Testis (tissue), 2 donors: ENCODE measurements at regions not wholly inside any gene's neighbourhood (a gene's known extent, or its start where the extent isn't known, plus 50 kb on each side); places are given as distances from the start of the nearest gene placed in this dataset.

Experiments used
- CTCF ChIP-seq, 3 experiments: fragments of 450-650 bp in 2 of 3; fragments of 200-600 bp in 1 of 3; sonication (generic) in 1 of 3; IDR thresholded peaks; one replicate each; pipeline ENCODE4 v1.5.1; 2016 to 2019; ENCODE audit warnings: antibody characterized with exemption in 3 of 3, mild to moderate bottlenecking in 2 of 3, moderate library complexity in 1 of 3
- POLR2A ChIP-seq: fragments of 450-650 bp; IDR thresholded peaks from one replicate; pipeline ENCODE4 v1.6.1; 2017; ENCODE audit warnings: antibody characterized with exemption, mild to moderate bottlenecking, moderate library complexity

- TF ChIP-seq CTCF (IDR thresholded peaks at IDR 0.05): no peak
- TF ChIP-seq POLR2A: no peak
These were observed 54.4 kb upstream of the FABP6 start for GRCh38 chr5:160174780-160175437.
